ENCODE measurements at regions not wholly inside any gene's neighbourhood (a gene's known extent, or its start where the extent isn't known, plus 50 kb on each side); places are given as distances from the start of the nearest gene placed in this dataset.

DNA sequence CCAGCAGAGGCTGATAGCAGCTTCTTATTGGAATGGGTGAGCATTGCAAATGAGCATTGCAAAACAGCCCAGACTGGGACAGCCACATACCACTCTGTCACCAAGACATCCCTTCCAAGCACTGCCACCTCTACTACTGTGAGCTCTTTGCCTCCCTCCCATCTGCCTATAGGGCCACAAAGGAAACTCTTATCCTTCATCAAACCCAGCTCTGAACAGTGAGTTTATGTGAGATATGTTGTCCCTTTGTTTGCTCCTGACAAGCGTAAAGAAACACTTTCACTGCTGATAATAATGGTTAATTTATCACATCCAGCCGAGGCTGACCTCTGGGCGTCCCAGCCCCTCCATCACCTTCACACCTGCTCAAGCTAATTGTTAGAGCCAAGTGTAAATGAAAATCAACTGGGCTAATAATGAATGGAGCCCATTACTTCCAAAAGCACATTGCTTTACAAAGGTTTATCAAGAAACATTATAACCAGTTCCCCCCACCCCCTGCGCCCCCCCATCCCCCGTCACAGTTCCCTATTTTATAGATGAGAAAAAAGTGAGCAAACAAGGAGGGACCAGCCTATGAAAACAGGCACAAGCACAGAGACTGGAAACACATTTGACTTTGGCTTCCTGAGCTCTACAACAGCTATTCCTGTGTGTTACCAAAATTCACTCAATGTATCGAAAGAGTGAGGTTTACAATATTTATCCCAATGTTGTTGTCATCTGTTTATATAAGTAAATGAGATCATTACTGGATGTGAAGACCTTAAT lies 146.3 kb downstream of the ANXA2 start:
- TF ChIP-seq, protein P1, sequence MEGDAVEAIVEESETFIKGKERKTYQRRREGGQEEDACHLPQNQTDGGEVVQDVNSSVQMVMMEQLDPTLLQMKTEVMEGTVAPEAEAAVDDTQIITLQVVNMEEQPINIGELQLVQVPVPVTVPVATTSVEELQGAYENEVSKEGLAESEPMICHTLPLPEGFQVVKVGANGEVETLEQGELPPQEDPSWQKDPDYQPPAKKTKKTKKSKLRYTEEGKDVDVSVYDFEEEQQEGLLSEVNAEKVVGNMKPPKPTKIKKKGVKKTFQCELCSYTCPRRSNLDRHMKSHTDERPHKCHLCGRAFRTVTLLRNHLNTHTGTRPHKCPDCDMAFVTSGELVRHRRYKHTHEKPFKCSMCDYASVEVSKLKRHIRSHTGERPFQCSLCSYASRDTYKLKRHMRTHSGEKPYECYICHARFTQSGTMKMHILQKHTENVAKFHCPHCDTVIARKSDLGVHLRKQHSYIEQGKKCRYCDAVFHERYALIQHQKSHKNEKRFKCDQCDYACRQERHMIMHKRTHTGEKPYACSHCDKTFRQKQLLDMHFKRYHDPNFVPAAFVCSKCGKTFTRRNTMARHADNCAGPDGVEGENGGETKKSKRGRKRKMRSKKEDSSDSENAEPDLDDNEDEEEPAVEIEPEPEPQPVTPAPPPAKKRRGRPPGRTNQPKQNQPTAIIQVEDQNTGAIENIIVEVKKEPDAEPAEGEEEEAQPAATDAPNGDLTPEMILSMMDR (IDR thresholded peaks at IDR 0.05; ENCODE audit: poor library complexity, severe bottlenecking) = no peak
- TF ChIP-seq, protein P2, sequence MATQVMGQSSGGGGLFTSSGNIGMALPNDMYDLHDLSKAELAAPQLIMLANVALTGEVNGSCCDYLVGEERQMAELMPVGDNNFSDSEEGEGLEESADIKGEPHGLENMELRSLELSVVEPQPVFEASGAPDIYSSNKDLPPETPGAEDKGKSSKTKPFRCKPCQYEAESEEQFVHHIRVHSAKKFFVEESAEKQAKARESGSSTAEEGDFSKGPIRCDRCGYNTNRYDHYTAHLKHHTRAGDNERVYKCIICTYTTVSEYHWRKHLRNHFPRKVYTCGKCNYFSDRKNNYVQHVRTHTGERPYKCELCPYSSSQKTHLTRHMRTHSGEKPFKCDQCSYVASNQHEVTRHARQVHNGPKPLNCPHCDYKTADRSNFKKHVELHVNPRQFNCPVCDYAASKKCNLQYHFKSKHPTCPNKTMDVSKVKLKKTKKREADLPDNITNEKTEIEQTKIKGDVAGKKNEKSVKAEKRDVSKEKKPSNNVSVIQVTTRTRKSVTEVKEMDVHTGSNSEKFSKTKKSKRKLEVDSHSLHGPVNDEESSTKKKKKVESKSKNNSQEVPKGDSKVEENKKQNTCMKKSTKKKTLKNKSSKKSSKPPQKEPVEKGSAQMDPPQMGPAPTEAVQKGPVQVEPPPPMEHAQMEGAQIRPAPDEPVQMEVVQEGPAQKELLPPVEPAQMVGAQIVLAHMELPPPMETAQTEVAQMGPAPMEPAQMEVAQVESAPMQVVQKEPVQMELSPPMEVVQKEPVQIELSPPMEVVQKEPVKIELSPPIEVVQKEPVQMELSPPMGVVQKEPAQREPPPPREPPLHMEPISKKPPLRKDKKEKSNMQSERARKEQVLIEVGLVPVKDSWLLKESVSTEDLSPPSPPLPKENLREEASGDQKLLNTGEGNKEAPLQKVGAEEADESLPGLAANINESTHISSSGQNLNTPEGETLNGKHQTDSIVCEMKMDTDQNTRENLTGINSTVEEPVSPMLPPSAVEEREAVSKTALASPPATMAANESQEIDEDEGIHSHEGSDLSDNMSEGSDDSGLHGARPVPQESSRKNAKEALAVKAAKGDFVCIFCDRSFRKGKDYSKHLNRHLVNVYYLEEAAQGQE (IDR thresholded peaks at IDR 0.05; ENCODE audit: borderline replicate concordance) = no peak

Data from neural cell (in vitro differentiated cells).